GM18909 (cell line): ENCODE measurements at regions not wholly inside any gene's neighbourhood (a gene's known extent, or its start where the extent isn't known, plus 50 kb on each side); places are given as distances from the start of the nearest gene placed in this dataset.
"Not testable (repeated sequence)": the region's sequence is repeated elsewhere in the genome, so short reads cannot be mapped to it uniquely, and the experiment has no call there.

Experiments
- ATAC-seq: cut with Tn5 transposase; IDR thresholded peaks from one replicate; pipeline ENCODE4 v1.9.1; 2021; ENCODE audit warnings: mild to moderate bottlenecking; ENCODE audit not compliant: unreplicated experiment, poor library complexity

DNA sequence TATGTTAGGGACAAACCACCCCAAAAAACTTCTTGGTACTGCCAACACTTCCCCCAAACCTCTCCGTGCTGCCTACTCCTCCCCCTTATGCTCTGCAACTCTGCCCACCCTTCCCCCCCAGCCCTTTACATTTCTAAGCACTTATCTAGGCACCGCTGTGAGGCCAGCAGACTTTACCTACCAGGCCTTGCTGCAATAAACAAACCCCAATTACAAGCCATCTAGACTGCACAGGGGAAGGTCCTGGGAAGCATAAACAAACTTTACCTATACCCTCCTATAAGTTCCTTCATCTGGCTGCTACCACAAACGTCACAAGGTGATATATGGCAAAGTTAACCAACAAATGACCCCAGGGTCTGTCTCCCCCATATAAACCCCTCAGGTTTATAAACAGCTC lies 259.4 kb upstream of the GULP1 start:
- ATAC-seq = no peak

DNA sequence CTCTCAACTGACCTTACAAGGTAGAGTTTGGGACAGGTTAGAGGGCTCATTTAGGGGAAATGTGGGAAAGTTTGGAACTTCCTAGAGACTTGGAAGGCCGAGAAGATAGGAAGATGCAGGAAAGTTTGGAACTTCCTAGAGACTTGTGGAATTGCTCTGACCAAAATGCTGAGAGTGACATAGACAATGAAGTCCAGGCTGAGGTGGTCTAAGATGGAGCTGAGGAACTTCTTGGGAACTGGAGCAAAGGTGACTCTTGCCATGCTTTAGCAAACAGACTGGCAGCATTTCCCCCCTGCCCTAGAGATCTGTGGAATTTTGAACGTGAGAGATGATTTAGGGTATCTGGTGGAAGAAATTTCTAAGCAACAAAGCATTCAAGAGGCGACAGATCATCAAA lies 258.9 kb upstream of the GULP1 start:
- ATAC-seq = no peak

DNA sequence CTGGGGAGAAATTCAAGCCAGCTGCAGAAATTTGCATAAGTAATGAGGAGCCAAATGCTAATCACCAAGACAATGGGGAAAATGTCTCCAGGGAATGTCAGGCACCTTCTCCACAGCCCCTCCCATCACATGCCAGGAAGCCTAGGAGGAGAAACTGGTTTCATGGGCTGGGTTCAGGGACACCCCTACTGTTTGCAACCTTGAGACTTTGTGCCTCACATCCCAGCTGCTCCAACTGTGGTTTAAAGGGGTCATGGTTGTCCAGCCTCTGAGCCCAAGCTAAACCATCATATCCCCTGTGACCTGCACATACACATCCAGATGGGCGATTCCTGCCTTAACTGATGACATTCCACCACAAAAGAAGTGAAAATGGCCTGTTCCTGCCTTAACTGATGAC lies 258.4 kb upstream of the GULP1 start:
- not testable (repeated sequence) for ATAC-seq

DNA sequence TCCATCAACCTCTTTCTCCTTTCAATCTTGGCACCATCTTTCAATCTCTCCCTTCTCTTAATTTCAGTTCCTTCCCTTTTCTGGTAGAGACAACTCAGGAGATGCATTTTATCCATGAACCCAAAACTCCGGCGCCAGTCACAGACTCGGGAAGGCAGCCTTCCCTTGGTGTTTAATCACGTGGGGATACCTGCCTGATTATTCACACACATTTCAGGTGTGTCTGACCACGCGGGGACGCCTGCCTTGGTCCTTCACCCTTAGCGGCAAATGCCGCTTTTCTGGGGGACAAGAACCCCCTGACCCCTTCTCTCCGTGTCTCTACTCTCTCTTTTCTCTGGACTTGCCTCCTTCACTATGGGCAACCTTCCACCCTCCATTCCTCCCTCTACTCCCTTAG lies 257.6 kb upstream of the GULP1 start:
- not testable (repeated sequence) for ATAC-seq

DNA sequence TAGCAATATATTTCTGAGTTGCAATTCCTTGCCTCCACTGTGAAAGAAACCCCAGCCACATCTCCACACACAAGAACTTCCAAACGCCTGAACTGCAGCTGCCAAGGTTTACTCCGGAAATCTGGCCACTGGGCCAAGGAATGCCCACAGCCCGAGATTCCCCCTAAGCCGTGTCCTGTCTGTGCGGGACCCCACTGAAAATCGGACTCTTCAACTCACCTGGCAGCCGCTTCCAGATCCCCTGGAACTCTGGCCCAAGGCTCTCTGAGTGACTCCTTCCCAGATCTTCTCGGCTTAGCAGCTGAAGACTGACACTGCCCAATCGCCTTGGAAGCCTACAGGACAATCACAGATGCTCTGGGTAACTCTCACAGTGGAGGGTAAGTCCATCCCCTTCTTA lies 256.3 kb upstream of the GULP1 start:
- ATAC-seq = not testable (repeated sequence)

DNA sequence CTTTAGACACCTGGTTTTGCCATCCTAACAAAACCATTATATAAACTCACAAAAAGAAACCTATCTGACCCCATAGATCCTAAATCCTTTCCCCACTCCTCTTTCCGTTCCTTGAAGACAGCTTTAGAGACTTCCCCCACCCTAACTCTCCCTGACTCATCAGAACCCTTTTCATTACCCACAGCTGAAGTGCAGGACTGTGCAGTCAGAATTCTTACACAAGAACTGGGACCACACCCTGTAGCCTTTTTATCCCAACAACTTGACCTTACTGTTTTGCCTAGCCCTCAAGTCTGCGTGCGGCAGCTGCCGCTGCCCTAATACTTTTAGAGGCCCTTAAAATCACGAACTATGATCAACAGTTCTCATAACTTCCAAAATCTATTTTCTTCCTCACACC lies 254.9 kb upstream of the GULP1 start:
- ATAC-seq = not testable (repeated sequence)

DNA sequence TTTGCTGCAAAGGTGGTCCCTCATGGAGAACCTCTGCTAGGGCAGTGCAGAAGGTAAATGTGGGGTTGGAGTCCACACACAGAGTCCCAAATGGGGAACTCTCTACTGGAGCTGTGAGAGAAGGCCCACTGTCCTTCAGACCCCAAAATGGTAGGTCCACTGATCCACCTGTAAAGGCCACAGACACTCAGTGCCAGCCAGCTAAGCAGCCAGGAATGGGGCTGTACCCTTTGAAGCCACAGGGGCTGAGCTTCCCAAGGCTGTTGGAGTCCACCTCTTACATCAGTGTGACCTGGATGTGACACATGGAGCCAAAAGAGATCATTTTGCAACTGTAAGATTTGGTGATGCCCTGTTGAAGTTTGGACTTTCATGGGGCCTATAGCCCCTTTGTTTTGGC lies 252.4 kb upstream of the GULP1 start:
- no peak for ATAC-seq

DNA sequence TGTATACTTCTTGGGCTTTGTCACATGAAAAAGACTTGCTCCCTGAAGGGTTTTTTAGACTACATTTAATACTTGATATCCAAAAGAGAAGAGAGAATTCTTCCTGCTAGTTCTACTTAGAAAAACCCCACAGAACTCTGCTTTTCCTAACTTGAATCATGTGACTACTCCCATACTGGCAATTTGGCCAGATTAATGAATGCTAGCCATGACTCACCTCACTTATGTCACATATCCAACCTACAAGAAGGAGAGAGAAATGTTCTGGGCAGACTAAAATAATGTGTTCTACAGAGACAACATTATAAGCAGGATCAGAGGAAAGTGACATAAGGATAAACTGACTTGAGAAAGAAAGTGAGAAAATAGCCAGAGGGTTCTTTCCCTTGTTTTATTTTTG lies 249.3 kb upstream of the GULP1 start:
- ATAC-seq = no peak

DNA sequence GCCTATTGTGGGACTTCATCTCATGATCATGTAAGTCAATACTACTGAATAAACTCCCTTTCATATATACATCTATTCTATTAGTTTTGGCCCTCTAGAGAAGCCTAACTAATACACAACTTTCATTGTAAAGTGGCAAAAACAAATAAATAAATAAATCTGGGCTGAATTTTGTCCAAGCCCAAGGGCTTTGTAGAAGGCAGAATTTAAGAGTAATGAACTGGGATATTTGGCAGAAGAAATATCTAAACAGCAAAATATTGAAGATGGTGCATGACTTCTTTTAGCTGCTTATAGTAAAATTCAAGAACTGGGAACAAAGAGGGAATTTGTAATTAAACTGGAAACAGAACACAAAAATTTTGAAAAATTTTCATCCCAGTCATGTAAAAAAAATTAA lies 246.7 kb upstream of the GULP1 start:
- no peak for ATAC-seq

DNA sequence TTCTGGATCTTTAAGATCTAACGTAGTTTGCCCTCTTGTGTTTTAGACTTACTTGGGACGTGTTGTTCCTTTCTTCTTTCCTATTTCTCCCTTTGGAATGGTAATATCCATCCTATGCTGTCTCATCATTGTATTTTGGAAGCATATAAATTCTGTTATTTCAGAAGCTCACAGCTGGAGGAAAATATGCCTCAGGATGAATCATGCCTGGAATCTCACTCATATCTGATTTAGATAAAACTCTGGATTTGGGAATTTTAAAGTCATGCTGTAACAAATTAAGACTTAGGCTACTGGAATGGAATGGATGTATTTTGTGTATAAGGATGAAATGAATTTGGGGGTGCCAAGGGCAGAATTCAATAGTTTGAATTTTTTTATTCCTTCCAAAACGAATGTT lies 245.2 kb upstream of the GULP1 start:
- ATAC-seq = no peak

DNA sequence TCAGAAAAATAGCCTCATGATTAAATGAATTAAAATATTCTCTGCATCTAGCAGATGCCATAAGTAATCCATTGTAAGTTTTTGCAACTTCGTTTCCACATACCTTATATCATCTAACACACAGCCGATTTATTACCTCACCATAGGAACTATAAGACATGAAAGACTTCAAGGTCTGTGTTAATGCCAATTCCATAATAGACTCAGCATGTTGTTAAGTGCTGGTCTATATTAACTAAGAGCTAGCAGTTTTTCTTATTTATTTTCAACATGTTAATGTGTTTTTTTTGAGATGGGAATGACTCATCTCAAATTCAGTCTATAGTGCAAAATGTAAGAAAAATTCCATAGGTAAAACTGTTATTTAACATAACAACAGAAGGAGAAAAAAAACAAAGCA lies 243.9 kb upstream of the GULP1 start:
- ATAC-seq = no peak

DNA sequence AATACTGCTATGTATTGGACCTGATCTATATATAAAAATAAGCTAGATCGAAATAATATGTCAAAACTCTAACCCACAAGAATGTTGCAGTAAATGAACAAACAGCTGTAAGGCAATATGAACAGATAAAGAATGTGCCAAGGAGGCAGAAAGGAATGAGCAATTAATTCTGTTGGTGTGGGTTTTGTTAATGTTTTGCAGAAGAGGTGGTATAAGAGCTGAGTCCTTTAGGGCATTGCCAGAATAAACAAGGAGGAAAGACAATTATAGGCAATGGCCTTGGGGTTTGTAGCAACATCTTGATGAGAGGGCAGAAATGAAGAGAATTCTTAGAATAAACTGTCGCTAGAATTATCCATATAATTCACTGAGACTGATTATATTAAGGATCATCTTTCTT lies 240.9 kb upstream of the GULP1 start:
- ATAC-seq = no peak

DNA sequence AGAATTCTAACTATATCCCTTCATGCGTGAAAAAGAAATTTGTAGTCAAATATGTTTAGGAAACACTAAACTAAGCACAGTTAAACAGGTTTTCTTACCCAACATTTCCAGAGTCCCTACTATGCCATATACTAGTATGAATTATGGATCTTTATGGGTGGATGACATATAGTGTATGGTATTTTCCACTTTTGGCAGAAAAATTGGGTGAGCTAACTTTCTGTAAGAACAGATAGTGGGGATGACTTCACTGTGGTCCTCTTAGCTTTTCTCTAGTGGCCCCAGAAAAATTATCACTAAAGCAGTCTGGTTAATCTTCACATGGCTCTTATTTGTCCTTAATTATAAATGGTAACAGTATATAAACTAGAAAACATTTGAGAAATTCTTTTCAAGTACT lies 240.0 kb upstream of the GULP1 start:
- ATAC-seq = no peak

DNA sequence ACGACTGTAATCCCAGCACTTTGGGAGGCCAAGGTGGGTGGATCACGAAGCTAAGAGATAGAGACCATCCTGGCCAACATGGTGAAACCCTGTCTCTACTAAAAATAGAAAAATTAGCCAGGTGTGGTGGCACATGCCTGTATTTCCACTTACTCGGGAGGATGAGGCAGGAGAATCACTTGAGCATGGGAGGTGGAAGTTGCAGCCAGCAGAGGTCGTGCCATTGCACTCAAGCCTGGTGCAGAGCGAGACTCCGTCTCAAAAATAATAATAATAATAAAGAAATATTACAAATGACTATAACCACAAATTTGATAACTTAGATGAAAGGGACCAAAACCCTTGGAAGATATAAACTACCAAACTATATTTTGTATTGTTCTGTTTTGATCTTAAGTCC lies 226.3 kb upstream of the GULP1 start:
- no peak for ATAC-seq

DNA sequence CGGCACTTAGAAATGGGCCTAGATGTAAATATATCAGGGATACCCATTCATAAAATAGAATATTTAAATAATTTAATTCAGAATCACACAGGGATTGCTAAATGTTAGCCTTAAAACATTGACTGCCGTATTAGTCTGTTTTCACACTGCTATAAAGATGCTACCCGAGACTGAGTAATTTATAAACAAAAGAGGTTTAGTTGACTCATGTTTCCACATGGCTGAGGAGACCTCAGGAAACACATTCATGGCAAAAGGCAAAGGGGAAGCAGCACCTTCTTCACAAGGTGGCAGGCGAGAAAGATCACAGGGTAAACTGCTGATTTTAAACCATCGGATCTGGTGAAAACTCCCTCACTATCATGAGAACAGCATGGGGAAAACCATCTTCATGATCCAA lies 223.6 kb upstream of the GULP1 start:
- ATAC-seq = no peak

DNA sequence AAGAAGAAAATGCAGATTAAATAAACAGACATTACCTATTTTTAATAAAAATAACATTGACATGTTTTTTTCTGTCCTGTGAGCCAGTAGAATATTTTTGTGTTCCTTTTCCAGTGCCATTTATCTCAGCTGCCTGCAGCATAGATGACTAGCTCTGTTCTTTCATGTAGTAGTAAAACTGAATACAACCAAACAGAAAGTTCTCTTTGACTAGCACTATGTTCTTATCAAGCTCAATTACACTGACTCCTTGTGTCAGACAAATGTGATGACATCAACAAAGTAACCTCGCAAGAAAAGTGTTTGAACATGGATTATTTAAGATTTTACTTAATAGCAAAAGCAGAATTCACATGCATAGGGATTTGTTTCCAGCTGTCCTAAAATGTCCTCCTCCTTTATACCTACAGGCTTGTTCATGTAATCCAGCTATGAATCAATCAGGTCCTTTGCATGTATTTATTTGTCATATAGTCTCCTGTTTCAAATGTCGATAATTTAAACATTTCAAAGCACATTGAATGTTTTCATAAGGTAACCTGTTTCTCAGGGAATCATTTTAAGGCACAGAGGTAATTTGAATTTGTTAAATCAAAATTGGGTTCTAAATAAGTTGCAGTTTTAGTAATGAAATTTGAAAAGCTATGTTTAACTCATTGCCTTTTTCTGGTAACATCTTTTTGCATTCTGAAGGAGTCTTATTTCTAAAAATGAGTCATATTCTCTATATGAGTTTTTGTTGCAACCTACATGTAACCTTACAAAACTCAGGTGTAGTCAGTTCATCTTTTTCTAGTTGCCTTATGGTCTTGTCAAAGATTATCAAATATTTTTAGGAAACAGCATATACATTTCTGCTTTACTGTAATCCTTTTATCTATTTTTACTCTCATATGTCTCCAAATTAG lies 215.3 kb upstream of the GULP1 start:
- ATAC-seq = peak; percentile 78

DNA sequence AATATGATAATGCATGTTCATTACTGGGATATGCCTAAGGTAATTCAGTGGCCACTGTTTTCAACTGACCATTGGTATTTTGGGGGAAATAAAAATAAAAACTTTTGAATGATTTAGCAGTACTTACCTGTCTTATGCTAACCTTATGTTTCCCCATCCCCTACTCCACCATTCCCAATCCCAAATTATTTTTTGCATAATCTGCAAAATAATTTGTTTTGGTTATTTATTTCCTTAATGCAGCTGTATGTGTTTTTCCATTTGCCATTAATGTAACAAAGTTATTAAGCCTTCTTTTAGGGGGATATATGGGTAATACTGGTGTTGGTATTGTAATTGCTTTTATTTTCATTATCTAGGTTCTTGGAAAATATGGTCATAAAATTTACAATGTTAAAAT lies 213.9 kb upstream of the GULP1 start:
- ATAC-seq = no peak

DNA sequence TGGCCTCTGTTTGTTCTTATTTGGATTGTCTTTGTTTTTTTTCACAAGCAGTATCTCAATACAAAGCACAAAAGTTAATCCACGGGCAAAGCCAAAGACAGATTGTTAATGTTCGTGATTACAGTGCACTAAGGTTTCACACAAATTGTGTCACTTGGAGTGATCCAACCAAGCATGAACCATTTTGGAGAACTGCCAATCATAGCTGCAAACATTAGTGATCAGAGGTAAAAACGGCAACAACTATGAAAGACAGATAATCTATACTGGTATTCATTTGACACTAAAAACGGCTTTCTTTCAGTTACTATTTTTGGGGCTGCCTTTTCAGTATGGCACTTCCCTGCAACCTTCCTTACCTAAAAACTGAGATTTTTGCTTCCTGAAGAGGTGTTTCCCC lies 213.1 kb upstream of the GULP1 start:
- no peak for ATAC-seq

DNA sequence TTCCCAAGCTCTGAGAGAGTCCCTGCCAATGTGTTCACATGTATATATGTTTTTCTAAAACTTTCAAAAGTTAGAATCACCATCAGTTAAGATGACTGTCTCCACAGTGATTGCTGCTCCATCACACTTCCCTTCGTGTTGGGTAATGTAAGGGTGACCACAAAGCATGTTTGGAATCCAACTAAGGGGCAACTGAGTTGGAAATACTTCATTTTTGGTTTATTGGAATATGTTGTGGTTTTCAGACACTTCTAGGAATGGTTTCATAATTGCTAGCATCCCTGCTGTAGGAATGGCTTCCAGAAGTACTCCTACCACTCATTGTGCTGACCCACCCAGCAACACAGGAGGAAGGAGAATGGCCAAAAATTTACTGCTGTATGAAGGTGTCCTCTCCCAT lies 212.5 kb upstream of the GULP1 start:
- ATAC-seq = no peak

DNA sequence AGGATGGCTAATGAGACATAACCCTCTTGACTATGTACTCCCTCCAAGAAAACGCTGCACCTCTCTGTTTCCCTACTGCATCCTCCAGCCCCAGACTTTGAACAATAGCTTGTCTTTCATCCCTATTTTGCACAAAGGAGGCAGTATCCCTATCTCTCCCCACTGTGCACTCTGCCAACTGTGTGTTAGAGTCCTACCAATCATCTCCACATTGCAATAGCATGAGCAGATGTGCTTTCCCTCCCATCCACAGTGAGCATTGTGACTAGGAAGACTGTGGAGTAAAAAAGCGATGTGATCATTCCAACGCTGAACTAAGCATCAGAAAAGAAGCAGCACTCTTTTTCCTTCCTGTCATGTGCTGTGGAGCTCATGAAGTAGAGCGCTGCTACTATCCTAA lies 206.3 kb upstream of the GULP1 start:
- no peak for ATAC-seq

DNA sequence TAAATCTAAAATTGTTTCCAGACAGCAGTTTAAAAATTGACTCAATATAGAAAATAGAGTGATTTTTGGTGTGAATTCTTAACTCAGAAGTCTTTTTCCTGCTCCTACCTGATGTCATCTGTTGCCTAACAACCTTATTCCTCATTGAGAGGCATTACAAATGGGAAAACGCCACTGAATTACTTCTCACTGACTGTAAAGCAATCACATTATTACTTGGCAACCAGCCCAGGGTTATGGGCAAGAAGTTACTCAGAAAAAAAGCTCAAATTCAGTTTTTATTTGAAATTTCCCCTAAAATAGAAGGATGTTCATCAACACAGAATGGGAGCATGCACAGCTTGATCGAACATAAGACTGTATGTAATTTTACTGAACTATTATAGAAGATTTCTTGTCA lies 201.8 kb upstream of the GULP1 start:
- no peak for ATAC-seq

DNA sequence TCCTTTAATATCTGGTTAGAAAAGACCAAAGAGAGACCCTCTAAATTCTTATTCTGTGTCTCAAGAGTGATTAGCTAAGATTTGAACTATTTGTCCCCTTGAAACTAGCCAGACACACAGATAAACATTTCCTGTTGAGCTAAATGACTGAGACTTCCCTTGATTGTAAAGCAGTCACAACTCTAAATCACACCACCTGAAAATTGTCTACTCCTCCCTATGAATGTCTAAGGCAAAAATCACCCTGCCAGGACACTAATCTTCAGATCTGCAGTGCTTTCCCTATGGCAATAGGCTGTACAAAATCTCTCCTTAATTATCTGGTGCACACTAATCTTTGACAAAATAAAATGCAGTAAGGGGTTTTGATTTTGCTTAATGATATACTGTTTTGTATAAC lies 200.5 kb upstream of the GULP1 start:
- no peak for ATAC-seq
